Right lobe of liver (tissue), 6 donors: ENCODE measurements at regions not wholly inside any gene's neighbourhood (a gene's known extent, or its start where the extent isn't known, plus 50 kb on each side); places are given as distances from the start of the nearest gene placed in this dataset.

Experiments used
- ATAC-seq, 4 donors: fragments of 200-7000 bp; cut with Tn5 transposase; one replicate each; pipeline ENCODE4 v1.9.1; 2020; ENCODE audit warnings: mild to moderate bottlenecking in 4 of 4, moderate library complexity in 4 of 4
- DNase-seq, 3 donors: peaks; one replicate each; pipeline ENCODE4 v3.0.0-alpha.2; 2020
- H3K27ac ChIP-seq, 3 donors: fragments of 200-600 bp; one replicate each; pipeline ENCODE4 v1.8.0; 2022
- H3K27me3 ChIP-seq, 2 donors: fragments of 200-600 bp; one replicate each; pipeline ENCODE4 v1.8.0; 2022
- H3K36me3 ChIP-seq, 4 donors: fragments of 200-600 bp; sonication (generic) in 1 of 4; one replicate each; pipeline versions ENCODE4 v1.5.1 to v1.8.0; 2017 to 2022; ENCODE audit warnings: control low read depth in 1 of 4
- H3K4me1 ChIP-seq, 4 donors: fragments of 200-600 bp; sonication (generic) in 1 of 4; one replicate each; pipeline versions ENCODE4 v1.5.1 to v1.8.0; 2017 to 2022; ENCODE audit warnings: control low read depth in 1 of 4
- H3K4me3 ChIP-seq, 3 donors: fragments of 200-600 bp; one replicate each; pipeline ENCODE4 v1.8.0; 2022
- H3K9me3 ChIP-seq, 4 donors: fragments of 200-600 bp; sonication (generic) in 1 of 4; one replicate each; pipeline versions ENCODE4 v1.5.1 to v1.8.0; 2017 to 2022; ENCODE audit warnings: control low read depth in 1 of 4
- POLR2A ChIP-seq: fragments of 450-650 bp; IDR thresholded peaks from one replicate; pipeline ENCODE4 v1.6.1; 2017; ENCODE audit warnings: antibody characterized with exemption, mild to moderate bottlenecking
- WGBS: methylation state at CpG from one replicate; pipeline ENCODE4 v1.1.6; 2018; ENCODE audit warnings: low coverage, low lambda C conversion rate; ENCODE audit not compliant: insufficient coverage; ENCODE audit errors: missing lambda C conversion rate; 5-methylcytosine and 5-hydroxymethylcytosine counted together
- intact Hi-C, 2 donors: fragments of 100-400 bp; cut with DNase I; formaldehyde crosslinking; loops; one replicate each; pipeline versions ENCODE4 v1.11.2 to v1.14.1; 2022
- TF ChIP-seq, protein P1 (sequence below), 4 donors: fragments of 200-600 bp in 3 of 4; fragments of 450-650 bp in 1 of 4; IDR thresholded peaks; one replicate each; pipeline versions ENCODE4 v1.5.1 to v1.8.0; 2016 to 2022; ENCODE audit warnings: antibody characterized with exemption in 4 of 4, mild to moderate bottlenecking in 2 of 4
- donor health status: DM: no; HTN: yes; CAD: no.
- donor health status: DM: no; HTN: no; CAD: no.
- donor health status: DM: no; HTN: no; CAD: no.
- donor health status: DM: no; HTN: yes; CAD: no.
- donor health status: DM: no; HTN: yes; CAD: no.

DNA sequence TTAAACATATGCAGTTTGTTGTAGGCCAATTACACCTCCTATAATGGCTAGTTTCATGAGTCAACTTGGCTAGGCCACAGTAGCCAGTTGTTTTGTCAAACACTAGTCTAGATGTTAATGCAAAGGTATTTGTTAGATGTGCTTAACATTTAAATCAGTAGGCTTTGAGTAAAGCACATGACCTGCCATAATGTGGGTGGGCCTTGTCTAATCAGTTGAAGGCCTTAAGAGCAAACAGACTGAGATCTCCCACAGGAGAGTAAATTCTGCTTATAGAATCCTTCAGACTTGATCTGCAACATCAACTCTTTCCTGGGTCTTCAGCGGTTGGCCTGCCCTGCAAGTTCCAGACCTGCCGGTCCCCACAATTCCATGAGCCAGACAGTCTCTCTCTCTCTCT lies 1345.9 kb downstream of the BRD1 start:
- no peak overlapping the region for H3K27ac ChIP-seq
- ATAC-seq (no peak), DNase-seq (no peak)
- no peaks in the 10 kb centered on the region for H3K36me3 ChIP-seq
- H3K4me1 ChIP-seq: no peaks in the 10 kb centered on the region
- WGBS: 100% methylated on average over 1 of the region's 2 CpGs
- H3K27me3 ChIP-seq: no peaks in the 10 kb centered on the region
- TF ChIP-seq, protein P1, sequence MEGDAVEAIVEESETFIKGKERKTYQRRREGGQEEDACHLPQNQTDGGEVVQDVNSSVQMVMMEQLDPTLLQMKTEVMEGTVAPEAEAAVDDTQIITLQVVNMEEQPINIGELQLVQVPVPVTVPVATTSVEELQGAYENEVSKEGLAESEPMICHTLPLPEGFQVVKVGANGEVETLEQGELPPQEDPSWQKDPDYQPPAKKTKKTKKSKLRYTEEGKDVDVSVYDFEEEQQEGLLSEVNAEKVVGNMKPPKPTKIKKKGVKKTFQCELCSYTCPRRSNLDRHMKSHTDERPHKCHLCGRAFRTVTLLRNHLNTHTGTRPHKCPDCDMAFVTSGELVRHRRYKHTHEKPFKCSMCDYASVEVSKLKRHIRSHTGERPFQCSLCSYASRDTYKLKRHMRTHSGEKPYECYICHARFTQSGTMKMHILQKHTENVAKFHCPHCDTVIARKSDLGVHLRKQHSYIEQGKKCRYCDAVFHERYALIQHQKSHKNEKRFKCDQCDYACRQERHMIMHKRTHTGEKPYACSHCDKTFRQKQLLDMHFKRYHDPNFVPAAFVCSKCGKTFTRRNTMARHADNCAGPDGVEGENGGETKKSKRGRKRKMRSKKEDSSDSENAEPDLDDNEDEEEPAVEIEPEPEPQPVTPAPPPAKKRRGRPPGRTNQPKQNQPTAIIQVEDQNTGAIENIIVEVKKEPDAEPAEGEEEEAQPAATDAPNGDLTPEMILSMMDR (IDR thresholded peaks at IDR 0.05): no peak
- TF ChIP-seq POLR2A: no peak
- intact Hi-C loops: no loop called here
- no peak overlapping the region for H3K4me3 ChIP-seq
- no peaks in the 10 kb centered on the region for H3K9me3 ChIP-seq

DNA sequence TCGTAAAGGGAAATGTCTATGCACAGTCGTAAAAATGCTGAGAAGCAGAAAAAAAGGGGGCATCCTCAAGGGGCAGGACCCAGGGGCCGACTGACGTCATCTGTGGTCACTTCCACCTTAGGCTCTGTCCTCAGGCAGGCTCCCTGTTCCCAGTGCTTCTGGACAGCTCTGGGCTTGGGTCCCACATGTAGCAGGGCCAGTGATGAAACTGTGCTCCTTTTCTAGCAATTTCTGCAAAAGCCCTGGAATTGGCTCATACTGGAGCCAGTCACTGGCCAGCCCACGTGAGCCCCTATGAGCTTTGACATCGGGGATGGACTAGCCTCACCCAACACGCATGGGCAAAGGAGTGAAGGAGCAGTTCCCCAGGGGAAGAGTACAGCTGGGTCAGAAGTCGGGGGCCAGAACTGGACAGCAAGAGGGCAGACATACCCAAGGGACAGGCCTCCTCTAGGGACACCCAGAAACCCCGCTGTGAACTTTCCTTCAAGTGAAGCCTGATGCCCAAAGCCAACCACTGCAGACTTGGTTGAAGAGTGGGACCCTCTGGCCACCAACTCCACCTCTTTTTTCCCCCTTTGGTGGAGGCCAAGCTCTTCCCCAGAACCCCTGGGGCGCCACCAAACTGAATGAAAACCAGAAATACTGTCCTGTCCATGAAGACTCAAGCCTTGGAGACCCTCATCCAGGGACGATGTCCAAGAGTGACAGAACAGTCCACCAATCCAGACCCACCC lies 1349.0 kb downstream of the BRD1 start:
- peak overlapping the region in 1 of 3 donors; percentile 24 for H3K27ac ChIP-seq
- no peak overlapping the region for H3K4me3 ChIP-seq
- no peaks in the 10 kb centered on the region for H3K27me3 ChIP-seq
- WGBS: 86% methylated on average over 1 of the region's 11 CpGs
- no peaks in the 10 kb centered on the region for H3K36me3 ChIP-seq
- ATAC-seq (peak in 1 of 4 donors; percentile 21), DNase-seq (peak in 1 of 3 donors; percentile 30)
- no peaks in the 10 kb centered on the region for H3K4me1 ChIP-seq
- no peak for TF ChIP-seq POLR2A
- intact Hi-C loops: no loop called here
- no peaks in the 10 kb centered on the region for H3K9me3 ChIP-seq

DNA sequence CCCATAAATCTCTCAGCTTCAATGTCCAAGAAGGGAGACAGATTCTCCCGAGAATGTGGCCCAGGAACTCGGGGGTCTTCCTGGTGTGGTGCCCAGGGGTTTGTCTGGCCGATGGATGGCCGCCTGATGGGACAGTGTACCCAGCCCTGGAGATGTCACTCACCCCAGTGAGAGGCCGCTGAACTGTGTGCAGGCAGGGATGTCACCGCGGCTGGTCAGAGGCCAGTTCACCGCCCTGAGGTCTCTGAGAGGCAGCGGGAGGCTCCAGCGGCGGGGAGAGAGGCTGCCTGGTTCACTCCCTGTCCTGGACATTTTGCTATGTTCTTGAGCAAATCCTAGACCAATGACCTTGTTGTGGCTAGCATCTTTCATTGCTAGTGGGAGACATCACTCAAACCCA lies 1349.5 kb downstream of the BRD1 start:
- intact Hi-C loops: no loop called here
- DNase-seq (peak in 1 of 3 donors; percentile 72), ATAC-seq (peak in 2 of 4 donors; percentile 42 to 81)
- Histone ChIP-seq H3K36me3 (no peaks in the 10 kb centered on the region), H3K4me3 (no peak overlapping the region), H3K27ac (peak overlapping the region in 1 of 3 donors; percentile 24), H3K4me1 (no peaks in the 10 kb centered on the region), H3K9me3 (no peaks in the 10 kb centered on the region), H3K27me3 (no peaks in the 10 kb centered on the region)
- 55% methylated on average over 8 of the region's 11 CpGs for WGBS
- TF ChIP-seq, protein P1 (IDR thresholded peaks at IDR 0.05): no peak
- TF ChIP-seq POLR2A: no peak

DNA sequence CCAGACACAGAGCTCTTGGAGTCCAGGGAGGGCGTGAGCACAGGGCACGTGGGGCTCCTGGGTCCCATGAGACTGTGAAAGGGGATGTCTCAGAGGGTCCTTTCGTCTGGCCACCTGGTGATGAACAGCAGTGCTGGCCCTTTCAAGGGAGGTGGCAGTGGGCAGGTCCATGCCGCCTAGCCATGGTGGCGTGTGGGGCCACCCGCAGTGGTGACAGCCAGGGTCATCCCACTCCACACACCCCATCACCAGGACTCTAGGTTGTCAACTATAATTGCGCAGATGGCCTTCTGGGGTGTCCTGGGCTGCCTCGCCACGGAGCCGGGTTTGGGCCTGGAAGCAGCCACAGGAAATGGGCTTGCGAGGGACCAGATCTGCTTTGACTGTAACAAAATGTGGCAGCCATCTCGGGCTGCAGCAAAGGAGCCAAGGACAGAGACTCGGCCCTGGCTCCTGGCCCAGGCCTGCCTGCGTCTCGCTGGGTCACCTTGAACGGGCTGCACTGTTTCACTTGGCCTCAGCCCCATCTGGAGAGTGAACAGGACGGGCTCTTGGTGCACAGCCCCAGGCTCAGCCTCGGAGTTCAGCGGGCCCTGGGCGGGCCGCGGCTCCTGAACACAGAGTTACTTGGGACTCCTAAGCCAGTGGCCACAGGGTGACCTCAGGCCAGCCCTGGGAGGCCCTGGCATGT lies 1350.5 kb downstream of the BRD1 start:
- TF ChIP-seq, protein P1 (IDR thresholded peaks at IDR 0.05): no peak
- TF ChIP-seq POLR2A: no peak
- Histone ChIP-seq H3K9me3 (no peaks in the 10 kb centered on the region), H3K27ac (peak overlapping the region in 1 of 3 donors; percentile 37), H3K36me3 (no peaks in the 10 kb centered on the region), H3K4me3 (no peak overlapping the region), H3K27me3 (no peaks in the 10 kb centered on the region), H3K4me1 (no peaks in the 10 kb centered on the region)
- 78% methylated on average over 6 of the region's 22 CpGs for WGBS
- peak in 1 of 3 donors; percentile 75 for DNase-seq
- intact Hi-C loops: no loop called here
- ATAC-seq: peak in 2 of 4 donors; percentile 38 to 84

DNA sequence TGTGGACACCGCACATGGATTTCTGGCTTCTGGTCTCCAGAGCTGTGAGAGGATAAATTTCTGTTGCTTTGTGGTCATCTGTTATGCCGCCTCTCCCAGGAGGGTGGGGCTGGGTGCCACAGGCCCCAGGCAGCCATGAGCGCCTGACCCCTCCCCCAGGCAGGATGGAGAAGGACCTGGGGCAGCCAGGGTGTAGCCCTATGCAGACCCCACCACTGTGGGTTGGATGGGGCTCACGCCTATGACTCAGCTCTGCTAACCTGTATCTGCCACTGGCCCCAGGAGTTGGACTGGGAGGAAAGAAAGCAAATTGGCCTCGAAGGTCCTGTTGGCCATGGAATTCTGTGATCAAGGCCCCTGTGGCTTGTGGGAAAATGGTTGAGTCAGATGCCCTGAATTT lies 1351.1 kb downstream of the BRD1 start:
- Histone ChIP-seq H3K27ac (no peak overlapping the region), H3K4me3 (no peak overlapping the region), H3K4me1 (no peaks in the 10 kb centered on the region), H3K9me3 (no peaks in the 10 kb centered on the region), H3K36me3 (no peaks in the 10 kb centered on the region), H3K27me3 (no peaks in the 10 kb centered on the region)
- DNase-seq (peak in 1 of 3 donors; percentile 32), ATAC-seq (no peak)
- intact Hi-C loops: no loop called here
- TF ChIP-seq POLR2A: no peak
- TF ChIP-seq, protein P1 (IDR thresholded peaks at IDR 0.05): no peak
- 71% methylated on average over 1 of the region's 5 CpGs for WGBS
